SK-N-SH treated with all-trans-retinoic acid at 6 μM for 48 hours (cell line): ENCODE measurements at regions not wholly inside any gene's neighbourhood (a gene's known extent, or its start where the extent isn't known, plus 50 kb on each side); places are given as distances from the start of the nearest gene placed in this dataset.

Experiments used
- ARNTL ChIP-seq: fragments of 450-650 bp; formaldehyde crosslinking; IDR thresholded peaks from 2 replicates; pipeline ENCODE4 v1.5.0; 2020; ENCODE audit warnings: low read depth, mild to moderate bottlenecking, moderate library complexity, borderline replicate concordance
- BACH2 ChIP-seq: fragments of 250-450 bp; sonication (Bioruptor Pico); IDR thresholded peaks from 2 replicates; pipeline ENCODE4 v1.9.0; 2021; ENCODE audit warnings: mild to moderate bottlenecking, borderline replicate concordance
- CSDC2 ChIP-seq: fragments of 250-450 bp; sonication (Bioruptor Pico); IDR thresholded peaks from 2 replicates; pipeline ENCODE4 v1.5.0; 2020; ENCODE audit warnings: mild to moderate bottlenecking, moderate library complexity
- CSRNP3 ChIP-seq: fragments of 250-450 bp; sonication (Bioruptor Pico); IDR thresholded peaks from 2 replicates; pipeline ENCODE4 v1.5.1; 2021; ENCODE audit warnings: mild to moderate bottlenecking, moderate library complexity
- GLIS3 ChIP-seq: fragments of 250-450 bp; sonication (Bioruptor Pico); IDR thresholded peaks from 2 replicates; pipeline ENCODE4 v1.5.0; 2020; ENCODE audit warnings: mild to moderate bottlenecking, moderate library complexity
- ISL1 ChIP-seq: fragments of 250-450 bp; sonication (Bioruptor Pico); IDR thresholded peaks from 2 replicates; pipeline ENCODE4 v2.1.2; 2022; ENCODE audit warnings: mild to moderate bottlenecking, moderate library complexity
- OSR1 ChIP-seq: fragments of 250-450 bp; sonication (Bioruptor Pico); IDR thresholded peaks from 2 replicates; pipeline ENCODE4 v1.8.0; 2022; ENCODE audit warnings: moderate library complexity, mild to moderate bottlenecking, inconsistent platforms
- PATZ1 ChIP-seq: fragments of 250-450 bp; sonication (Bioruptor Pico); IDR thresholded peaks from 2 replicates; pipeline ENCODE4 v1.8.0; 2020; ENCODE audit warnings: mild to moderate bottlenecking, moderate library complexity, borderline replicate concordance
- PPARA ChIP-seq: fragments of 250-450 bp; sonication (Bioruptor Pico); IDR thresholded peaks from 2 replicates; pipeline ENCODE4 v1.5.0; 2020; ENCODE audit warnings: mild to moderate bottlenecking, borderline replicate concordance
- SNAI2 ChIP-seq: fragments of 250-450 bp; sonication (Bioruptor Pico); IDR thresholded peaks from 2 replicates; pipeline ENCODE4 v1.5.0; 2020; ENCODE audit warnings: mild to moderate bottlenecking, moderate library complexity
- TCF4 ChIP-seq: fragments of 250-450 bp; sonication (Bioruptor Pico); IDR thresholded peaks from 2 replicates; pipeline ENCODE4 v1.8.0; 2021; ENCODE audit warnings: mild to moderate bottlenecking, moderate library complexity, borderline replicate concordance
- TSHZ2 ChIP-seq: fragments of 250-450 bp; sonication (Bioruptor Pico); IDR thresholded peaks from 2 replicates; pipeline ENCODE4 v1.5.0; 2020; ENCODE audit warnings: mild to moderate bottlenecking, moderate library complexity
- ZC3H10 ChIP-seq: fragments of 250-450 bp; sonication (Bioruptor Pico); IDR thresholded peaks from 2 replicates; pipeline ENCODE4 v1.5.1; 2021; ENCODE audit warnings: mild to moderate bottlenecking, moderate library complexity

GRCh38 chr9:127559247-127559680 lies 52.8 kb upstream of the STXBP1 start:
- TF ChIP-seq TSHZ2 (CRISPR knock-in tag) (no peak), GLIS3 (no peak), OSR1 (CRISPR knock-in tag) (no peak), PATZ1 (CRISPR knock-in tag) (no peak), PPARA (CRISPR knock-in tag) (no peak), CSRNP3 (CRISPR knock-in tag) (no peak), ARNTL (CRISPR knock-in tag) (no peak), SNAI2 (CRISPR knock-in tag) (no peak), ZC3H10 (no peak), TCF4 (no peak), BACH2 (CRISPR knock-in tag) (no peak), ISL1 (CRISPR knock-in tag) (no peak), CSDC2 (no peak)
